ENCODE measurements at regions not wholly inside any gene's neighbourhood (a gene's known extent, or its start where the extent isn't known, plus 50 kb on each side); places are given as distances from the start of the nearest gene placed in this dataset.
"Not testable (repeated sequence)": the region's sequence is repeated elsewhere in the genome, so short reads cannot be mapped to it uniquely, and the experiment has no call there.

- no peak for TF ChIP-seq EZH2 (IDR thresholded peaks at IDR 0.05; ENCODE audit: low read depth, unreplicated experiment)
- TF ChIP-seq EZH2phosphoT487 (IDR thresholded peaks at IDR 0.05; ENCODE audit: unreplicated experiment), result no peak
- TF ChIP-seq POLR2AphosphoS5 (IDR thresholded peaks at IDR 0.05; ENCODE audit: low read depth), result no peak
- TF ChIP-seq STAT1 (IDR thresholded peaks at IDR 0.05; ENCODE audit: unreplicated experiment), result no peak
- TF ChIP-seq ETS1 (IDR thresholded peaks at IDR 0.05), result no peak
These were observed 99.1 kb upstream of the HES1 start (continued) for GRCh38 chr3:194036842-194037241.

- not testable (repeated sequence) for H3K9me2 ChIP-seq (ENCODE audit: insufficient read depth); H3K4me2 ChIP-seq; H3K79me2 ChIP-seq (replicated peaks; ENCODE audit: insufficient read depth); H3F3A ChIP-seq (replicated peaks; ENCODE audit: low read depth); H3K36me3 Mint-ChIP-seq (ENCODE audit: low read depth); ATAC-seq; H3K9me3 Mint-ChIP-seq; H3K4me3 Mint-ChIP-seq; H2AFZ ChIP-seq; H3K4me1 Mint-ChIP-seq; DNase-seq (ENCODE audit: low spot score); H3K4me1 ChIP-seq (ENCODE audit: insufficient read depth); H3K27ac ChIP-seq (ENCODE audit: low read depth); H3K36me3 ChIP-seq (ENCODE audit: insufficient read depth); H3K4me3 ChIP-seq; H3K27me3 ChIP-seq (ENCODE audit: insufficient read depth); H3K27ac Mint-ChIP-seq; H3K27me3 Mint-ChIP-seq (ENCODE audit: insufficient read depth, low read depth, poor library complexity); H4K20me1 ChIP-seq (replicated peaks; ENCODE audit: insufficient read depth)
These were observed 97.6 kb upstream of the HES1 start for GRCh38 chr3:194038346-194038745.

- 0 out of 2 replicates have a peak, but pooled peaks cover 6% of the 10 kb centered on the region for H3K4me1 ChIP-seq (ENCODE audit: insufficient read depth)
- no peaks in the 10 kb centered on the region for H3K9me2 ChIP-seq (ENCODE audit: insufficient read depth)
- H3F3A ChIP-seq (replicated peaks; ENCODE audit: low read depth), result no peaks in the 10 kb centered on the region
- peaks cover 9% of the 10 kb centered on the region for H3K27me3 Mint-ChIP-seq (ENCODE audit: insufficient read depth, low read depth, poor library complexity)
- H3K4me3 Mint-ChIP-seq, result no peak overlapping the region
- no peaks in the 10 kb centered on the region for H3K9me3 Mint-ChIP-seq
- H3K27me3 ChIP-seq (ENCODE audit: insufficient read depth), result no peaks in the 10 kb centered on the region
- H2AFZ ChIP-seq, result no peak overlapping the region; the same call in 1 of the 2 replicates
- peaks cover 5% of the 10 kb centered on the region for H3K4me1 Mint-ChIP-seq
- H3K36me3 ChIP-seq (ENCODE audit: insufficient read depth), result no peaks in the 10 kb centered on the region
- no peak for ATAC-seq
- H4K20me1 ChIP-seq (replicated peaks; ENCODE audit: insufficient read depth), result no peaks in the 10 kb centered on the region
- DNase-seq (ENCODE audit: low spot score), result no peak
- no peak overlapping the region for H3K4me2 ChIP-seq
- H3K27ac ChIP-seq (ENCODE audit: low read depth), result no peak overlapping the region
- no peak for TF ChIP-seq REST (IDR thresholded peaks at IDR 0.05; ENCODE audit: unreplicated experiment)
- no peak for TF ChIP-seq ZNF331 (CRISPR knock-in tag; IDR thresholded peaks at IDR 0.05; ENCODE audit: low read depth)
- TF ChIP-seq STAT1 (IDR thresholded peaks at IDR 0.05; ENCODE audit: unreplicated experiment), result no peak
- TF ChIP-seq NANOG (IDR thresholded peaks at IDR 0.05; ENCODE audit: borderline replicate concordance), result no peak
- TF ChIP-seq POLR2AphosphoS5 (IDR thresholded peaks at IDR 0.05; ENCODE audit: low read depth), result no peak
- TF ChIP-seq ETS1 (IDR thresholded peaks at IDR 0.05), result no peak
- no peaks in the 10 kb centered on the region for H3K79me2 ChIP-seq (replicated peaks; ENCODE audit: insufficient read depth)
- no peak overlapping the region for H3K4me3 ChIP-seq
- H3K36me3 Mint-ChIP-seq (ENCODE audit: low read depth), result no peaks in the 10 kb centered on the region
- no peak overlapping the region for H3K27ac Mint-ChIP-seq
These were observed 97.0 kb upstream of the HES1 start for GRCh38 chr3:194038960-194039359.
